B cell (primary cell): ENCODE measurements at regions not wholly inside any gene's neighbourhood (a gene's known extent, or its start where the extent isn't known, plus 50 kb on each side); places are given as distances from the start of the nearest gene placed in this dataset.
"Not testable (repeated sequence)": the region's sequence is repeated elsewhere in the genome, so short reads cannot be mapped to it uniquely, and the experiment has no call there.

Experiments used
- ATAC-seq: fragments of 200-7000 bp; cut with Tn5 transposase; one replicate; pipeline ENCODE4 v1.10.0; 2021; ENCODE audit warnings: low read depth, mild to moderate bottlenecking, moderate number of reproducible peaks, moderate library complexity
- CTCF ChIA-PET: fragments of 350-600 bp; sonication (Branson Sonifier 250); formaldehyde crosslinking; loops from one replicate; lab custom pipeline; 2021; ENCODE audit warnings: antibody characterized with exemption, inconsistent platforms; lab: Charles Lee
- POLR2A ChIA-PET: fragments of 350-600 bp; sonication (Branson Sonifier 250); formaldehyde crosslinking; loops from one replicate; lab custom pipeline; 2021; ENCODE audit warnings: antibody characterized with exemption; lab: Charles Lee
- DNase-seq: peaks from one replicate; pipeline ENCODE4 v3.0.0; 2013
- H2AFZ ChIP-seq: 2 replicates; pipeline ENCODE4 v1.6.1; 2012; ENCODE audit warnings: mild to moderate bottlenecking, low read depth, low read length; ENCODE audit not compliant: insufficient read depth, poor library complexity, severe bottlenecking
- H3K27ac ChIP-seq, 2 donors: 1 replicate in 1 of 2; 2 replicates in 1 of 2; pipeline ENCODE4 v1.5.1; 2012 to 2013; ENCODE audit warnings: low read length in 2 of 2, mild to moderate bottlenecking in 2 of 2, moderate library complexity in 1 of 2
- H3K27me3 ChIP-seq, 4 experiments: fragments of 200-600 bp in 1 of 4; sonication (generic) in 1 of 4; replicated peaks in 1 of 4; 1 replicate in 2 of 4; 2 replicates in 2 of 4; pipeline versions ENCODE4 v1.6.1 to v1.7.0; 2013 to 2016; ENCODE audit warnings: low read length in 3 of 4, mild to moderate bottlenecking in 2 of 4, mixed read lengths in 1 of 4, moderate library complexity in 1 of 4; ENCODE audit not compliant: insufficient read depth in 4 of 4, control insufficient read depth in 3 of 4; ENCODE audit errors: control extremely low read depth in 1 of 4
- H3K36me3 ChIP-seq, 2 experiments: replicated peaks in 1 of 2; 1 replicate in 1 of 2; 2 replicates in 1 of 2; pipeline versions ENCODE4 v1.6.1 to v1.7.1; 2013; ENCODE audit warnings: low read length in 1 of 2; ENCODE audit not compliant: insufficient read depth in 2 of 2, control insufficient read depth in 1 of 2; ENCODE audit errors: control extremely low read depth in 1 of 2, extremely low read depth in 1 of 2
- H3K4me1 ChIP-seq, 2 donors: fragments of 200-600 bp in 1 of 2; sonication (generic) in 1 of 2; 1 replicate in 1 of 2; 2 replicates in 1 of 2; pipeline versions ENCODE4 v1.5.1 to v1.6.1; 2013 to 2017; ENCODE audit warnings: low read length in 2 of 2; ENCODE audit not compliant: control insufficient read depth in 2 of 2, insufficient read depth in 2 of 2
- H3K4me2 ChIP-seq: replicated peaks from 2 replicates; pipeline ENCODE3; 2012; ENCODE audit warnings: mild to moderate bottlenecking, low read depth, low read length; ENCODE audit not compliant: poor library complexity, severe bottlenecking
- H3K4me3 ChIP-seq, 5 experiments: fragments of 200-600 bp in 1 of 5; sonication (generic) in 1 of 5; 1 replicate in 3 of 5; 2 replicates in 2 of 5; pipeline versions ENCODE4 v1.5.1 to v1.7.0; 2011 to 2016; ENCODE audit warnings: low read length in 4 of 5, mild to moderate bottlenecking in 4 of 5, low read depth in 2 of 5, control low read depth in 1 of 5, moderate library complexity in 1 of 5; ENCODE audit not compliant: insufficient read depth in 1 of 5; ENCODE audit errors: control extremely low read depth in 1 of 5, extremely low read depth in 1 of 5
- H3K79me2 ChIP-seq: fragments of 200-600 bp; sonication (generic); one replicate; pipeline ENCODE4 v1.6.0; 2016; ENCODE audit warnings: low read length; ENCODE audit not compliant: control insufficient read depth, insufficient read depth
- H3K9ac ChIP-seq: fragments of 200-600 bp; sonication (generic); 2 replicates; pipeline ENCODE4 v1.6.1; 2017; ENCODE audit warnings: mild to moderate bottlenecking, low read length, moderate library complexity
- H3K9me3 ChIP-seq, 3 donors: one replicate each; pipeline versions ENCODE4 v1.6.1 to v1.7.1; 2013; ENCODE audit warnings: low read length in 2 of 3; ENCODE audit not compliant: control insufficient read depth in 2 of 3, insufficient read depth in 1 of 3; ENCODE audit errors: control extremely low read depth in 1 of 3
- H4K20me1 ChIP-seq: 2 replicates; pipeline ENCODE4 v1.6.0; 2012; ENCODE audit warnings: mild to moderate bottlenecking, low read length; ENCODE audit not compliant: insufficient read depth, control insufficient read depth, poor library complexity, severe bottlenecking
- H3K27ac Mint-ChIP-seq: one replicate; pipeline ENCODE4 v1.8.0; 2021; ENCODE audit warnings: mixed read lengths
- H3K27me3 Mint-ChIP-seq: one replicate; pipeline ENCODE4 v1.8.0; 2021; ENCODE audit warnings: mixed read lengths
- H3K4me1 Mint-ChIP-seq: one replicate; pipeline ENCODE4 v1.8.0; 2021; ENCODE audit warnings: mixed read lengths
- H3K4me3 Mint-ChIP-seq: one replicate; pipeline ENCODE4 v1.8.0; 2021; ENCODE audit warnings: mixed read lengths
- H3K9me3 Mint-ChIP-seq: one replicate; pipeline ENCODE4 v1.8.0; 2022; ENCODE audit warnings: mixed read lengths; ENCODE audit not compliant: insufficient read depth
- EZH2 ChIP-seq: IDR thresholded peaks from 2 replicates; pipeline ENCODE4 v1.6.1; 2012; ENCODE audit warnings: borderline replicate concordance, low read depth, mild to moderate bottlenecking, moderate library complexity, low read length; ENCODE audit not compliant: insufficient read depth, poor library complexity, severe bottlenecking
- WGBS: methylation state at CpG from one replicate; pipeline ENCODE4 v1.1.5; 2013; ENCODE audit warnings: missing lambda C conversion rate; ENCODE audit not compliant: insufficient coverage; 5-methylcytosine and 5-hydroxymethylcytosine counted together
- intact Hi-C: fragments of 100-400 bp; cut with micrococcal nuclease; formaldehyde crosslinking; loops from one replicate; pipeline ENCODE4 v1.10.0; 2022
- TF ChIP-seq, protein P1 (sequence below): fragments of 200-600 bp; IDR thresholded peaks from one replicate; pipeline ENCODE4 v1.8.0; 2022; ENCODE audit warnings: antibody characterized with exemption, mild to moderate bottlenecking

DNA sequence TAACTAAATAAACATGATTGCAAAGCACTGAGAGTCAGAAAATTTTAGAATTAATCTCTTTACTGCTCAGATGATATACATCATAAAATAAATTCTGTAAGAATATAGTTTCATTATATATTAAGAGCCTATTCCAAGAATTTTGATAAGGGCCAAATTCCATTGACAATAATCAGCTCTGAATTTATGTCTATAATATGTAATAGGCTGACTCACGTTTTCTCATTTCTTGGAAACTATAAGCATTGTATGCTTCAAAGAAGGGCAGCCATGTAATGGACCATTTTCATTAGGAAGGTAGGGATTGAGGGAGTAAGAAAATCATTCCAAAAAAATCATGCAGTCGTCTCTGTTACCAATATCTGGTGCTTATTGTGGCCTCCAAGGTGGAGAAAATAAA lies 315.9 kb downstream of the ZIC4 start:
- intact Hi-C loops, result no loop called here
- Histone ChIP-seq H3K79me2 (no peaks in the 10 kb centered on the region), H3K27ac (no peak overlapping the region), H3K27me3 (no peaks in the 10 kb centered on the region), H3K36me3 (no peaks in the 10 kb centered on the region), H3K4me2 (no peak overlapping the region), H2AFZ (no peak overlapping the region), H3K9ac (no peak overlapping the region), H3K9me3 (no peaks in the 10 kb centered on the region), H3K4me3 (no peak overlapping the region), H3K4me1 (no peaks in the 10 kb centered on the region), H4K20me1 (no peaks in the 10 kb centered on the region)
- no peaks in the 10 kb centered on the region for H3K4me1 Mint-ChIP-seq
- ATAC-seq, result no peak
- WGBS, result no CpG with 5 or more reads among the region's 2 CpGs
- no peak overlapping the region for H3K27ac Mint-ChIP-seq
- DNase-seq, result no peak
- POLR2A ChIA-PET, result no interaction called here
- H3K9me3 Mint-ChIP-seq, result peaks cover 5% of the 10 kb centered on the region
- TF ChIP-seq EZH2, result no peak
- TF ChIP-seq, protein P1, sequence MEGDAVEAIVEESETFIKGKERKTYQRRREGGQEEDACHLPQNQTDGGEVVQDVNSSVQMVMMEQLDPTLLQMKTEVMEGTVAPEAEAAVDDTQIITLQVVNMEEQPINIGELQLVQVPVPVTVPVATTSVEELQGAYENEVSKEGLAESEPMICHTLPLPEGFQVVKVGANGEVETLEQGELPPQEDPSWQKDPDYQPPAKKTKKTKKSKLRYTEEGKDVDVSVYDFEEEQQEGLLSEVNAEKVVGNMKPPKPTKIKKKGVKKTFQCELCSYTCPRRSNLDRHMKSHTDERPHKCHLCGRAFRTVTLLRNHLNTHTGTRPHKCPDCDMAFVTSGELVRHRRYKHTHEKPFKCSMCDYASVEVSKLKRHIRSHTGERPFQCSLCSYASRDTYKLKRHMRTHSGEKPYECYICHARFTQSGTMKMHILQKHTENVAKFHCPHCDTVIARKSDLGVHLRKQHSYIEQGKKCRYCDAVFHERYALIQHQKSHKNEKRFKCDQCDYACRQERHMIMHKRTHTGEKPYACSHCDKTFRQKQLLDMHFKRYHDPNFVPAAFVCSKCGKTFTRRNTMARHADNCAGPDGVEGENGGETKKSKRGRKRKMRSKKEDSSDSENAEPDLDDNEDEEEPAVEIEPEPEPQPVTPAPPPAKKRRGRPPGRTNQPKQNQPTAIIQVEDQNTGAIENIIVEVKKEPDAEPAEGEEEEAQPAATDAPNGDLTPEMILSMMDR, result no peak
- no peak overlapping the region for H3K4me3 Mint-ChIP-seq
- no peaks in the 10 kb centered on the region for H3K27me3 Mint-ChIP-seq
- CTCF ChIA-PET, result no interaction called here

DNA sequence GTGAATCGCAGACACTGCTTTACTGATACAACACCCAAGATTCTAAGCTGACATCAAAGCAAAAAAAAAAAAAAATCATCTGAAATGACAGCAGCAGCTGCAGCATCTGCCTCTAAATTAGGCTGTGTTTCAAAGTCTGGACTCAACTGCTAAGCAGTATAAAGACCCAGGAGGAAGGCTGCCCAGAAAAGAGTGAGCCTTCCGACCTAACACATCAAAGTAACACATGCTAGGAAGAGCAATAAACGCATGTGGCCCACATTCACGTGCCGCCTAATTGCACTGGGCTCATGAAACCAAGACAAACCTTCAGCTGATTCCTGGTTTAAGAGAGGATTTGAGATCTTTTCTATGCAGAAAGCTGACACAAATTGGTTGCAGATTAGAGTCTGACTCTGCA lies 317.1 kb downstream of the ZIC4 start:
- WGBS, result 58% methylated on average over 3 of the region's 5 CpGs
- H3K4me1 Mint-ChIP-seq, result no peaks in the 10 kb centered on the region
- no peaks in the 10 kb centered on the region for H3K36me3 ChIP-seq
- DNase-seq, result no peak
- no peaks in the 10 kb centered on the region for H3K4me1 ChIP-seq
- H3K4me3 Mint-ChIP-seq, result no peak overlapping the region
- H3K4me3 ChIP-seq, result no peak overlapping the region
- no peaks in the 10 kb centered on the region for H4K20me1 ChIP-seq
- no peak overlapping the region for H3K9ac ChIP-seq
- ChIA-PET CTCF (no interaction called here), POLR2A (no interaction called here)
- H3K9me3 ChIP-seq, result no peaks in the 10 kb centered on the region
- no peak overlapping the region for H3K4me2 ChIP-seq
- no peaks in the 10 kb centered on the region for H3K27me3 Mint-ChIP-seq
- no peaks in the 10 kb centered on the region for H3K27me3 ChIP-seq
- intact Hi-C loops, result no loop called here
- H3K27ac Mint-ChIP-seq, result no peak overlapping the region
- H2AFZ ChIP-seq, result no peak overlapping the region
- peaks cover 2% of the 10 kb centered on the region for H3K9me3 Mint-ChIP-seq
- no peak for ATAC-seq
- H3K27ac ChIP-seq, result no peak overlapping the region
- no peaks in the 10 kb centered on the region for H3K79me2 ChIP-seq
- TF ChIP-seq, protein P1, result no peak
- TF ChIP-seq EZH2, result no peak

DNA sequence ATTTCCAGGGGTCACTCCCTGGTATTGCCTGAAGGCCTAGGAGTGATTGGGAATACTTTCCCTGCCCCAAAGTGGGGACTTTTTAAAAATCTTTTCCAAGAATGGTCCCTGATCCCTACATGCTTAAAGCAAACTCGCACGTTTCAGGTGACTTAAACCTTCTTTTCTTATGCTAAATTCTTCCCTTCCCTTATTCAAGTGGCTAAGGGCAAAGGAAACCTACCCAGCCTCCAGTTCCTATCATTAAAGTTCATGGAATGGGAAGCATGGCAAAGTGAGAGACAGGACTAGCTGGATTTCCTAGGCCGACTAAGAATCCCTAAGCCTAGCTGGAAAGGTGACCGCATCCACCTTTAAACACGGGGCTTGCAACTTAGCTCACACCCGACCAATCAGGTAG lies 346.8 kb downstream of the ZIC4 start:
- CTCF ChIA-PET, POLR2A ChIA-PET, H3K9me3 Mint-ChIP-seq, H3K36me3 ChIP-seq, H3K79me2 ChIP-seq, H3K27me3 Mint-ChIP-seq, H2AFZ ChIP-seq, H3K4me2 ChIP-seq, H3K27ac Mint-ChIP-seq, H3K4me3 ChIP-seq, H3K27me3 ChIP-seq, H3K27ac ChIP-seq, H4K20me1 ChIP-seq, H3K4me1 Mint-ChIP-seq, H3K9ac ChIP-seq, intact Hi-C loops, DNase-seq, H3K4me1 ChIP-seq, H3K4me3 Mint-ChIP-seq, ATAC-seq: not testable (repeated sequence)
- 90% methylated on average over 3 of the region's 6 CpGs for WGBS
- peaks cover 0 to 12% (median 0%) of the 10 kb centered on the region in 3 donors for H3K9me3 ChIP-seq
